B cell (primary cell): ENCODE measurements at regions not wholly inside any gene's neighbourhood (a gene's known extent, or its start where the extent isn't known, plus 50 kb on each side); places are given as distances from the start of the nearest gene placed in this dataset.

Experiments used
- ATAC-seq: fragments of 200-7000 bp; cut with Tn5 transposase; one replicate; pipeline ENCODE4 v1.10.0; 2021; ENCODE audit warnings: low read depth, mild to moderate bottlenecking, moderate number of reproducible peaks, moderate library complexity
- CTCF ChIA-PET: fragments of 350-600 bp; sonication (Branson Sonifier 250); formaldehyde crosslinking; loops from one replicate; lab custom pipeline; 2021; ENCODE audit warnings: antibody characterized with exemption, inconsistent platforms; lab: Charles Lee
- POLR2A ChIA-PET: fragments of 350-600 bp; sonication (Branson Sonifier 250); formaldehyde crosslinking; loops from one replicate; lab custom pipeline; 2021; ENCODE audit warnings: antibody characterized with exemption; lab: Charles Lee
- DNase-seq: peaks from one replicate; pipeline ENCODE4 v3.0.0; 2013
- H2AFZ ChIP-seq: 2 replicates; pipeline ENCODE4 v1.6.1; 2012; ENCODE audit warnings: mild to moderate bottlenecking, low read depth, low read length; ENCODE audit not compliant: insufficient read depth, poor library complexity, severe bottlenecking
- H3K27ac ChIP-seq, 2 donors: 1 replicate in 1 of 2; 2 replicates in 1 of 2; pipeline ENCODE4 v1.5.1; 2012 to 2013; ENCODE audit warnings: low read length in 2 of 2, mild to moderate bottlenecking in 2 of 2, moderate library complexity in 1 of 2
- H3K27me3 ChIP-seq, 4 experiments: fragments of 200-600 bp in 1 of 4; sonication (generic) in 1 of 4; replicated peaks in 1 of 4; 1 replicate in 2 of 4; 2 replicates in 2 of 4; pipeline versions ENCODE4 v1.6.1 to v1.7.0; 2013 to 2016; ENCODE audit warnings: low read length in 3 of 4, mild to moderate bottlenecking in 2 of 4, mixed read lengths in 1 of 4, moderate library complexity in 1 of 4; ENCODE audit not compliant: insufficient read depth in 4 of 4, control insufficient read depth in 3 of 4; ENCODE audit errors: control extremely low read depth in 1 of 4
- H3K36me3 ChIP-seq, 2 experiments: replicated peaks in 1 of 2; 1 replicate in 1 of 2; 2 replicates in 1 of 2; pipeline versions ENCODE4 v1.6.1 to v1.7.1; 2013; ENCODE audit warnings: low read length in 1 of 2; ENCODE audit not compliant: insufficient read depth in 2 of 2, control insufficient read depth in 1 of 2; ENCODE audit errors: control extremely low read depth in 1 of 2, extremely low read depth in 1 of 2
- H3K4me1 ChIP-seq, 2 donors: fragments of 200-600 bp in 1 of 2; sonication (generic) in 1 of 2; 1 replicate in 1 of 2; 2 replicates in 1 of 2; pipeline versions ENCODE4 v1.5.1 to v1.6.1; 2013 to 2017; ENCODE audit warnings: low read length in 2 of 2; ENCODE audit not compliant: control insufficient read depth in 2 of 2, insufficient read depth in 2 of 2
- H3K4me2 ChIP-seq: replicated peaks from 2 replicates; pipeline ENCODE3; 2012; ENCODE audit warnings: mild to moderate bottlenecking, low read depth, low read length; ENCODE audit not compliant: poor library complexity, severe bottlenecking
- H3K4me3 ChIP-seq, 5 experiments: fragments of 200-600 bp in 1 of 5; sonication (generic) in 1 of 5; 1 replicate in 3 of 5; 2 replicates in 2 of 5; pipeline versions ENCODE4 v1.5.1 to v1.7.0; 2011 to 2016; ENCODE audit warnings: low read length in 4 of 5, mild to moderate bottlenecking in 4 of 5, low read depth in 2 of 5, control low read depth in 1 of 5, moderate library complexity in 1 of 5; ENCODE audit not compliant: insufficient read depth in 1 of 5; ENCODE audit errors: control extremely low read depth in 1 of 5, extremely low read depth in 1 of 5
- H3K79me2 ChIP-seq: fragments of 200-600 bp; sonication (generic); one replicate; pipeline ENCODE4 v1.6.0; 2016; ENCODE audit warnings: low read length; ENCODE audit not compliant: control insufficient read depth, insufficient read depth
- H3K9ac ChIP-seq: fragments of 200-600 bp; sonication (generic); 2 replicates; pipeline ENCODE4 v1.6.1; 2017; ENCODE audit warnings: mild to moderate bottlenecking, low read length, moderate library complexity
- H3K9me3 ChIP-seq, 3 donors: one replicate each; pipeline versions ENCODE4 v1.6.1 to v1.7.1; 2013; ENCODE audit warnings: low read length in 2 of 3; ENCODE audit not compliant: control insufficient read depth in 2 of 3, insufficient read depth in 1 of 3; ENCODE audit errors: control extremely low read depth in 1 of 3
- H4K20me1 ChIP-seq: 2 replicates; pipeline ENCODE4 v1.6.0; 2012; ENCODE audit warnings: mild to moderate bottlenecking, low read length; ENCODE audit not compliant: insufficient read depth, control insufficient read depth, poor library complexity, severe bottlenecking
- H3K27ac Mint-ChIP-seq: one replicate; pipeline ENCODE4 v1.8.0; 2021; ENCODE audit warnings: mixed read lengths
- H3K27me3 Mint-ChIP-seq: one replicate; pipeline ENCODE4 v1.8.0; 2021; ENCODE audit warnings: mixed read lengths
- H3K4me1 Mint-ChIP-seq: one replicate; pipeline ENCODE4 v1.8.0; 2021; ENCODE audit warnings: mixed read lengths
- H3K4me3 Mint-ChIP-seq: one replicate; pipeline ENCODE4 v1.8.0; 2021; ENCODE audit warnings: mixed read lengths
- H3K9me3 Mint-ChIP-seq: one replicate; pipeline ENCODE4 v1.8.0; 2022; ENCODE audit warnings: mixed read lengths; ENCODE audit not compliant: insufficient read depth
- EZH2 ChIP-seq: IDR thresholded peaks from 2 replicates; pipeline ENCODE4 v1.6.1; 2012; ENCODE audit warnings: borderline replicate concordance, low read depth, mild to moderate bottlenecking, moderate library complexity, low read length; ENCODE audit not compliant: insufficient read depth, poor library complexity, severe bottlenecking
- WGBS: methylation state at CpG from one replicate; pipeline ENCODE4 v1.1.5; 2013; ENCODE audit warnings: missing lambda C conversion rate; ENCODE audit not compliant: insufficient coverage; 5-methylcytosine and 5-hydroxymethylcytosine counted together
- intact Hi-C: fragments of 100-400 bp; cut with micrococcal nuclease; formaldehyde crosslinking; loops from one replicate; pipeline ENCODE4 v1.10.0; 2022
- TF ChIP-seq, protein P1 (sequence below): fragments of 200-600 bp; IDR thresholded peaks from one replicate; pipeline ENCODE4 v1.8.0; 2022; ENCODE audit warnings: antibody characterized with exemption, mild to moderate bottlenecking

DNA sequence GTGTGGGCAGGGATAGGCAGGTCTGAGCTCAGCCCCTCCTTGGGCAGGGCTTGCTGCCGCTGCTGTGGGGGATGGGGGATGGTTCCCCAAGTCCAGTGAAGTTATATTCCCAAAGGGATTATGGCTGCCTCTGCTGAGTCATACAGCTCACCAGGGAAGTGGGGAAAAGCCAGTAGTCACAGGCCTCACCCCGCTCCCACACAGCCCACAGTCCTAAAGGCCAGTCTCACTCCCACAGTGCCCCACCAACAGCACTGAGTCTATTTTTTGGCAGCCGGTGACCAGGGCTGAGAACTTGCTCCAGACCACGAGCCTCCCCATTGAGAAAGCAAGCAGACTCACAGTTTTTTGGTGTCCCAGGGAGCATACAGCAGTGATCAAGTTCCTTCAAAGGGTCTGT is 173.3 kb downstream of the OSR1 start:
- Histone ChIP-seq H3K36me3 (no peaks in the 10 kb centered on the region), H3K79me2 (no peaks in the 10 kb centered on the region), H3K9me3 (peaks cover 0 to 13% (median 0%) of the 10 kb centered on the region in 3 donors), H3K9ac (no peak overlapping the region), H3K4me2 (no peak overlapping the region), H3K4me3 (no peak overlapping the region), H2AFZ (no peak overlapping the region), H3K27ac (no peak overlapping the region), H4K20me1 (no peaks in the 10 kb centered on the region), H3K4me1 (no peaks in the 10 kb centered on the region), H3K27me3 (no peaks in the 10 kb centered on the region)
- intact Hi-C loops: no loop called here
- POLR2A ChIA-PET: no interaction called here
- Mint-ChIP-seq H3K4me3 (no peak overlapping the region), H3K4me1 (no peaks in the 10 kb centered on the region), H3K27ac (no peak overlapping the region), H3K9me3 (peaks cover 3% of the 10 kb centered on the region), H3K27me3 (peaks cover 11% of the 10 kb centered on the region)
- DNase-seq: no peak
- no peak for ATAC-seq
- 78% methylated on average over 4 of the region's 4 CpGs for WGBS
- TF ChIP-seq EZH2: no peak
- TF ChIP-seq, protein P1, sequence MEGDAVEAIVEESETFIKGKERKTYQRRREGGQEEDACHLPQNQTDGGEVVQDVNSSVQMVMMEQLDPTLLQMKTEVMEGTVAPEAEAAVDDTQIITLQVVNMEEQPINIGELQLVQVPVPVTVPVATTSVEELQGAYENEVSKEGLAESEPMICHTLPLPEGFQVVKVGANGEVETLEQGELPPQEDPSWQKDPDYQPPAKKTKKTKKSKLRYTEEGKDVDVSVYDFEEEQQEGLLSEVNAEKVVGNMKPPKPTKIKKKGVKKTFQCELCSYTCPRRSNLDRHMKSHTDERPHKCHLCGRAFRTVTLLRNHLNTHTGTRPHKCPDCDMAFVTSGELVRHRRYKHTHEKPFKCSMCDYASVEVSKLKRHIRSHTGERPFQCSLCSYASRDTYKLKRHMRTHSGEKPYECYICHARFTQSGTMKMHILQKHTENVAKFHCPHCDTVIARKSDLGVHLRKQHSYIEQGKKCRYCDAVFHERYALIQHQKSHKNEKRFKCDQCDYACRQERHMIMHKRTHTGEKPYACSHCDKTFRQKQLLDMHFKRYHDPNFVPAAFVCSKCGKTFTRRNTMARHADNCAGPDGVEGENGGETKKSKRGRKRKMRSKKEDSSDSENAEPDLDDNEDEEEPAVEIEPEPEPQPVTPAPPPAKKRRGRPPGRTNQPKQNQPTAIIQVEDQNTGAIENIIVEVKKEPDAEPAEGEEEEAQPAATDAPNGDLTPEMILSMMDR: no peak
- CTCF ChIA-PET: no interaction called here

DNA sequence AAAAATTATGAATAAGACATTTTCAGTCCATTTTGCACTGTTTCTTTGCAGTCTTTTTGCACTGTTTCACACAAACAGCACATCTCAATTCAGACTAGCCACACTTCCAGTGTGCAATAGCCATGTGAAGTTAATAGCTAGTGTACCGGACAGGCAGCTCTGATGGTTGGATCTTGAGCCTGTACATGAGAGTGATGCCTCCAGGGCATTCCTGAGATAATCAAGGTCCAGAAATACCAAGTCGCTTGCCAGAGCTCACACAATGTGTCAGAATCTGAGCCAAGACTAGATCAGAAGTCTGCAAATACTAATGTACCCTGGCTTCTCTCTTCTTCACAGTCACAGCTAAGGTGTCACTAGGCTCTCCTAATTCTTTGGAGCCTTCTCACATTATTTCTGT is 180.2 kb downstream of the OSR1 start:
- no peaks in the 10 kb centered on the region for H3K79me2 ChIP-seq
- H3K4me1 ChIP-seq: no peaks in the 10 kb centered on the region
- Mint-ChIP-seq H3K4me3 (no peak overlapping the region), H3K27me3 (no peaks in the 10 kb centered on the region), H3K27ac (no peak overlapping the region), H3K4me1 (no peaks in the 10 kb centered on the region), H3K9me3 (peaks cover 3% of the 10 kb centered on the region)
- intact Hi-C loops: no loop called here
- 76% methylated on average over 2 of the region's 2 CpGs for WGBS
- H4K20me1 ChIP-seq: no peaks in the 10 kb centered on the region
- no peaks in the 10 kb centered on the region for H3K36me3 ChIP-seq
- ChIA-PET POLR2A (no interaction called here), CTCF (no interaction called here)
- H3K4me2 ChIP-seq: no peak overlapping the region
- H2AFZ ChIP-seq: no peak overlapping the region
- DNase-seq (no peak), ATAC-seq (no peak)
- H3K9ac ChIP-seq: no peak overlapping the region
- H3K9me3 ChIP-seq: no peaks in the 10 kb centered on the region
- no peak overlapping the region for H3K27ac ChIP-seq
- H3K4me3 ChIP-seq: no peak overlapping the region
- H3K27me3 ChIP-seq: no peaks in the 10 kb centered on the region
- no peak for TF ChIP-seq EZH2
- TF ChIP-seq, protein P1: no peak
